GM21381 (cell line): ENCODE measurements at regions not wholly inside any gene's neighbourhood (a gene's known extent, or its start where the extent isn't known, plus 50 kb on each side); places are given as distances from the start of the nearest gene placed in this dataset.

Experiments used
- ATAC-seq: cut with Tn5 transposase; IDR thresholded peaks from one replicate; pipeline ENCODE4 v1.9.1; 2021; ENCODE audit warnings: mild to moderate bottlenecking, moderate library complexity; ENCODE audit not compliant: unreplicated experiment

- no peak for ATAC-seq
Measured at GRCh38 chr3:95401693-95402092, 1338.8 kb downstream of the NSUN3 start.

DNA sequence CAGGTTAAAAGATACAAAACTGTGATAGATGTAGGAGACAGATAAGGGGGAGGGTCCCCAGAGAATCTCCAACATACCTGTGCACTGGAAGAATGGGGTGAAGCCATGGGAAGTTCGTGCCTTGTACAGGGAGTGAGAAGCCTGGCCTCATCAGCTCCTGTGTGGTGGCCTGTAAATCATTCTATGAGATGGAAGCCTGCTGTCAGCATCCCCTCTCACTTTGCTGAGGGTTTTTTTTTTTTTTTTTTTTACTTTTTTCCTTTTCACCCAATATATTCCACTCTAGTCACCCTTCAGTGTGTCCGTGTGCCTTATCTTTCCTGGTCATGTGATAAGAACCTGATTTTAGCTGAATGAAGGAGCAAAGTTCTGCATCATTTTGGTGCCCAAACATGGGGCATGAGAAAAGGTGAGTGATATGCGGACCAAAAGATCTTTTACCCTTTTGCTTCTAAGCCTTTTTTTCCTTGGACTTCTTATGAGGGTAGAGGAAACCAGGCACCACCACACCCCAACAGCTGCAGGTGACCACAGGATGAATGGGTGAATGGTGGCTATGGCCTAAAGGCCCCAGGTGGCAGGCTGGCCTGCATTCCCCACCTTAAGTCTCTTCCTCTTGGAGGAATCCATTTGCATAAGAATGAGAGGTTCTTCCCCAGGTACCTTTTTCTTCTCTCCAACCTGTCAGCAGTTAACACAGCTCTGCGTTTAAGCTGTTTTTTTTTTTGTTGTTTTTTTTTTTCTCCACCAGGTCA lies 1345.0 kb downstream of the NSUN3 start:
- ATAC-seq: no peak

DNA sequence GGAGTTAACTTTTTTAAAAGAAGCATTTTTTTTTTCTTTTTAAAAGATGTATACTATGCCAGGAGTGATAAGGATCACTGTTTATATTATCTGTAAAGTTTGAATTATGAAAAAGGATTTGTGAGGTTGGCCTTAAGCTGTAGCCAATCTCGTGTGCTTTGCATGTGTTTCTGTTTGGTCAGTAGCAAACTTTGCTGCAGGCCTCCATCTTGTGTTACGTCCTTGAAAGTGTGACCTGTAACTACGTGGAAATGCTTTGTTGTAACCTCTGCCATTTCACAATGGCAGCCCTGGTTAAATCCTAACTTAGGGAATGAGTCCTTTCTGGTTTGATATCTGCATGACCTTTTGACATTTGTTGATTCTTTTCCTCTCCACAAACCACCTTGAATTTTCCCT lies 1345.6 kb downstream of the NSUN3 start:
- no peak for ATAC-seq

GRCh38 chr3:95418251-95418650 lies 1355.4 kb downstream of the NSUN3 start:
- ATAC-seq: no peak

DNA sequence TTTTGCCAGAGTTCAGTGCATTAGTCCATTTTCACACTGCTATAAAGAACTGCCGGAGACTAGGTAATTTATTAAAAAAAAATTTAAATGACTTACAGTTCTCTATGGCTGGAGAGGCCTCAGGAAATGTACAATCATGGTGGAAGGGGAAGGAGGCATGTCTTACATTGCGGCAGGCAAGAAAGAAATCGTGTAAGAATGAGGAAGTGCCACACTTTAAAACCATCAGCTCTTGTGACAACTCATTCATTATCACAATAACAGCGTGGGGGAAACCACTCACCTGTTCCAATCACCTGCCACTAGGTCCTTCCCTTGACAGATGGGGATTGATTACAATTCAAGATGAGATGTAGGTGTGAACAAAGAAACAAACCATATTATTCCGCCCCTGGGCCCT lies 1361.4 kb downstream of the NSUN3 start:
- ATAC-seq: no peak

DNA sequence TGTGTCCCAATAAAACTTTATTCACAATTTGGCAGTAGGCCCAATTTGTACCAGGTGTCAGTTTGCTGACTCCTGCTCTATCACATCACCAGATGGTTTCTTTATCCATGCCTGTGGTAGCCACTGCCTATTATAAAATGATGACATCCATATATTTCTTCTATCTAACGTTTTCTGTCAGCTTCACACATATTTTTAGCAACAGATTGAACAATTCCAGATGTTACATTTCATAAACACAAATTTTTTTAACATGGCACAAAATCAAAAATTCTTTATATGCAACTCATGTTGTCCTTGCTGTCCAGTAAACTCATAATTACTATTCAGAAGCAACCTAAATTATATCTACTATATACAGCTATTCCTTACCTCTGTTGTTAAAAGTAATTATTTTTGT lies 1371.6 kb downstream of the NSUN3 start:
- no peak for ATAC-seq

- ATAC-seq: no peak
Measured at GRCh38 chr3:95437409-95437808, 1374.5 kb downstream of the NSUN3 start.

DNA sequence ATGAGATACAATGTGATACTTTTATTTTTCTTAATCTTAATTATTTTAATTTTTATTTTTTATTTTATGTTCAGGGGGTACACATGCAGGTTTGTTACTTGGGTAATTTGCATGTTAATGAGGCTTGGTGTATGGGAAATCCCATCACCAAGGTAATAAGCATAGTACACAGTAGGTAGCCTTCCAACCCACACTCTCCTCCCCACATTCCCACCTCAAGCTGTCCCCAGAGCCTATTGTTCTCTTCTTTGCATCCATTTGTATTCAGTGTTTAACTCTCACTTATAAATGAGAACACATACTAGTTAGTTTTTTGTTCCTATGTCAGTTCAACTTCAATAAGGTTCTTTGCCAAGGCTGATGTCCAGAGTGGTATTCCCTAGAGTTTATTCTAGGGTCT lies 1375.4 kb downstream of the NSUN3 start:
- ATAC-seq: no peak

- no peak for ATAC-seq
Measured at GRCh38 chr3:95442766-95443165, 1371.6 kb upstream of the EPHA6 start.

DNA sequence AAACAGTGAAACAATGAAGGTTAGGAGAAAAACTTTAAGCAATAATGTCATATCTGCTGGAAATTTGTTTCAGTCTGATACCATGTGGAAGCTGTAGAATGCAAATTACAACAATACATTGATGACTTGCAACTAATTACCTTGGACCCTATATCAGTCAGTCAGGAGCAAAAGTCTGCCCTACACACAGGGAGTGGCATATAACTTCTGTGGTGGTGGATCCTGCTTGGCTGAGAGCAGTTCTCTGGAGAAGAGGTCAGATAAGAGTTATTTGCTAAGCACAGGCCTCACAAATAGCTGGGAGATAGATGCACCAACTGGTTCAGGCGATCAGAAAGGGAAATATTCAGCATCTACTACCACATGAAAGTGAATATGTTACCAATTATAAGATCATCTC lies 1364.6 kb upstream of the EPHA6 start:
- ATAC-seq: no peak

DNA sequence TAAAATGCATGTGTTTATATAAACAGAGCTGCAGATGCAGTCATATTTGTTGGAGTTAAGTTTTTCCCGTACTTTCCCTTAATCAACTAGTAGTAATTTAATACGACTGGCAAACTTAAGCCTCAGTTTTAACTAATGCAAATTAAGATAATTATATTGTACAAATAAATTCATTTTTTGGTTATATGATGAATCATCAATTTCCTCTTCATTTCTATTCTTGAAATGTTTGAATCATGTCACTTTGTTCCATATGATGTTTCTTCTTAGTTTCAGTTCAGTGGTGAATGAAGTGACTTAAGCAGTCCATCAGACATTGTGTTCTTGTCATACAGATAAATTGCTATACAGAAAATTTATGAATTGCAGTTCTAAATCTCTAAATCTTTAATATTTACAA lies 1361.2 kb upstream of the EPHA6 start:
- ATAC-seq: no peak

DNA sequence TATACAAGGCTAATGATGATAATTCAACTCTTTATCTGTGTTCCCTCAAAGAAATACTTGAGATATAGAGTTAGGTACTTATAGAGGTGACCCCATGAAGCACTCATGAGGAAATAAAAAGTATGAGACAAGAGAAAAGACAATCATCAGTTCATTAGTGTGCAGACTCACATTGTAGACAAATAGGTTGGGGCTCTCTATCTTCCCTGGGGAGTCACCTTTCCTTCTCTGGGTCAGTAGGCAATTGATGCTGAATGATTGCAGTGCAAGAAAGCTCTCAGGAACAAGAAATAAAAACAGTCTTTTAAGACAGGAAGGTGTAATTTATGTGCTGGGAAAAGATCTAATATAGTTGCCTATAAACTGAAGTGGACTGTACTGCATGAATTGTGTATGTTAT lies 1357.6 kb upstream of the EPHA6 start:
- ATAC-seq: no peak

GRCh38 chr3:95459706-95460105 lies 1354.7 kb upstream of the EPHA6 start:
- ATAC-seq: no peak

- no peak for ATAC-seq
Measured at GRCh38 chr3:95460274-95460673, 1354.1 kb upstream of the EPHA6 start.

DNA sequence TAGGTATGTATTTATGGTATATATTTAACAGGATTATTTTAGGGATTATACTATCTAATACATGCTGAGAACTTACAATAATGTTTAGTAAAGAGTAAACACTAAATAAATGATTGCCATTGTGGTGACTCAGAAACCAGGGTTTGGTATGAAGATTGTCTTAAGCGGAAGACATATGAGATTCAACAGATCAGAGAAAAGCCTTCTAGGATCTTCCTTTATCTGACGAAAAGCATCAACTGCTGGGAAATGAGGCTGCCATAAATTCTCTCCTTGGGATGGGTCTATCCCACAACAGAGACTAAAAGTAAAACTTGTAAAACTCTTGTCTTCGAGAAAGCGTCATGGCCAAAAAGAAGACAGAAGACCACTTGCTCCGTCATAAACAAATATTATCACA lies 1352.2 kb upstream of the EPHA6 start:
- ATAC-seq: no peak

DNA sequence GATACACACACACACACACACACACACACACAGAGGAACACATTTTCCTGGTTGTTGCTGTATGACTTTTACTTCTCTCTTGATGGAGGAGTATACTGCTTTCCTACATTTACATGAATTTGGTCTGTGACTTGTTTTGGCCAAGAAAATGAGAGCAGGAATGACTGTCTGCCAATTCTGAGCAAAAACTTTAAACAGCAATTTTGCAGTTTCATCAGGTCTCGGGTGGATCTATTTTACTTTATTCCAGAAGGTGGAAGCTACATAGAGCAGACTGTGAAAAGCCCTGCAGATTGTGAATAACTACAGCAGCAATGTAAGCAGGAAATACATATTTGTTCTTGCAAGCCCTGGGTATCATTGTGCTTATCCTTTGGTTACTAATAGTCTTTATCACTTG lies 1350.0 kb upstream of the EPHA6 start:
- ATAC-seq: no peak

- ATAC-seq: no peak
Measured at GRCh38 chr3:95468331-95468730, 1346.1 kb upstream of the EPHA6 start.

GRCh38 chr3:95474338-95474737 lies 1340.1 kb upstream of the EPHA6 start:
- no peak for ATAC-seq

GRCh38 chr3:95476534-95476933 lies 1337.9 kb upstream of the EPHA6 start:
- ATAC-seq: no peak

GRCh38 chr3:95506174-95506573 lies 1308.2 kb upstream of the EPHA6 start:
- no peak for ATAC-seq

GRCh38 chr3:95508124-95508523 lies 1306.3 kb upstream of the EPHA6 start:
- no peak for ATAC-seq

DNA sequence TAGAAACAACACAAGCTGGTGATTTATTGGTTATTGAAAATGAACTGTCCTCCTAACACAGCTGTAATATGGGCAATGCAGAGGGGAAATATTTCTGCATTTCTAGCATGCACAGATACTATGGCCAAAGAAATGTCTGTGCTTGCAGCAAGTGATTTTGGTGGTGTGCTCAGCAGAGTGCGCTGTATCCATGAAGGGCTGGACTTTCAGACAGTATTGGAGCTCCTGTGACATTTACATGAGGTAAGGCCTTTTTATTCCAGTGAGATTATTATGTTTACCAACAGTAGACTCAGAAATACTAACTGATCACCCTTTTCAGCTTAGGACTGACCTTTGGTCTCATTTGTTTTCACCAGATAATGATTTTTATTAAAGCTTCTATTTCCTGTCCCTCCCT lies 1302.6 kb upstream of the EPHA6 start:
- no peak for ATAC-seq

DNA sequence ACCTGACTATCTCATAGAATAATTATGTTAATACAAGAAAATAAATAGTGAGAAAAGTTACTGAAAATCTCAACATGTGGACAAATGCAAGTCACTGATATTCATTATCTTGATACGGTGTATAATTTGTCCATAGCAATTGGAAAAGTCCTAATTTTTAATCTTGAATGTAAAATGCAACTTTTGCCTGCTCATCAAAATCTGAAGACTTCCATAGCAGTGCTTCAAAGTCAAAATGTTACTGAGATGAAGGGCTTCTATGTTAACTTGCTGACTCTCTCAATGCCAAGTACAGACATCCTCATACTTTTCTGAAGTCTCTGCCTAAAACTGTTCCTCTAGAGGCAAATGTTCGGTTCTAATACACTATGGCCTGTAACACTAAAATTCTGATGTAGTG lies 1300.1 kb upstream of the EPHA6 start:
- ATAC-seq: no peak
